HCEC 1CT (cell line): ENCODE measurements at regions not wholly inside any gene's neighbourhood (a gene's known extent, or its start where the extent isn't known, plus 50 kb on each side); places are given as distances from the start of the nearest gene placed in this dataset.
A peak's percentile ranks its signal among the peaks of the same experiment; 100 is the strongest.

Experiments used
- DNase-seq: peaks from one replicate; pipeline ENCODE4 v3.0.0-alpha.2; 2017

- peak; percentile 17 for DNase-seq
Measured at GRCh38 chr3:99176169-99176964, 274.9 kb upstream of the DCBLD2 start.

GRCh38 chr3:99175276-99175812 lies 273.8 kb upstream of the DCBLD2 start:
- peak; percentile 9 for DNase-seq

- peak; percentile 74 for DNase-seq
Measured at GRCh38 chr3:99172736-99173657, 271.5 kb upstream of the DCBLD2 start.

- no peak for DNase-seq
Measured at GRCh38 chr3:99171800-99172199, 270.3 kb upstream of the DCBLD2 start.

GRCh38 chr3:99170867-99171517 lies 269.5 kb upstream of the DCBLD2 start:
- no peak for DNase-seq

GRCh38 chr3:99167071-99167470 lies 265.6 kb upstream of the DCBLD2 start:
- DNase-seq = peak; percentile 49

- DNase-seq = no peak
Measured at GRCh38 chr3:99163314-99163713, 261.8 kb upstream of the DCBLD2 start.

GRCh38 chr3:99159220-99159762 lies 257.8 kb upstream of the DCBLD2 start:
- no peak for DNase-seq

- no peak for DNase-seq
Measured at GRCh38 chr3:99145031-99145430, 243.5 kb upstream of the DCBLD2 start.

- DNase-seq = no peak
Measured at GRCh38 chr3:99143493-99143892, 242.0 kb upstream of the DCBLD2 start.

- DNase-seq = no peak
Measured at GRCh38 chr3:99134986-99135385, 233.5 kb upstream of the DCBLD2 start.

- peak; percentile 30 for DNase-seq
Measured at GRCh38 chr3:99131876-99132275, 230.4 kb upstream of the DCBLD2 start.

- peak; percentile 98 for DNase-seq
Measured at GRCh38 chr3:99128725-99129505, 227.4 kb upstream of the DCBLD2 start.

GRCh38 chr3:99128235-99128634 lies 226.7 kb upstream of the DCBLD2 start:
- peak; percentile 9 for DNase-seq

GRCh38 chr3:99126316-99126715 lies 224.8 kb upstream of the DCBLD2 start:
- no peak for DNase-seq

- DNase-seq = peak; percentile 19
Measured at GRCh38 chr3:99119385-99119784, 217.9 kb upstream of the DCBLD2 start.

GRCh38 chr3:99118381-99118780 lies 216.9 kb upstream of the DCBLD2 start:
- peak; percentile 53 for DNase-seq

GRCh38 chr3:99114565-99115291 lies 213.2 kb upstream of the DCBLD2 start:
- peak; percentile 67 for DNase-seq

- DNase-seq = no peak
Measured at GRCh38 chr3:99111235-99111634, 209.7 kb upstream of the DCBLD2 start.

- DNase-seq = no peak
Measured at GRCh38 chr3:99110401-99110800, 208.9 kb upstream of the DCBLD2 start.

GRCh38 chr3:99108508-99108907 lies 207.0 kb upstream of the DCBLD2 start:
- peak; percentile 98 for DNase-seq
